Tibial nerve (tissue), 4 donors: ENCODE measurements at regions not wholly inside any gene's neighbourhood (a gene's known extent, or its start where the extent isn't known, plus 50 kb on each side); places are given as distances from the start of the nearest gene placed in this dataset.

Source experiments
- DNase-seq, 2 donors: peaks; one replicate each; pipeline ENCODE4 v3.0.0-alpha.2; 2019; ENCODE audit warnings: low spot score in 2 of 2
- H3K27ac ChIP-seq, 4 donors: fragments of 200-600 bp; sonication (generic) in 3 of 4; one replicate each; pipeline ENCODE4 v1.5.1; 2017 to 2019; ENCODE audit warnings: mild to moderate bottlenecking in 1 of 4
- H3K27me3 ChIP-seq, 2 donors: fragments of 200-600 bp; sonication (generic) in 1 of 2; one replicate each; pipeline versions ENCODE4 v1.5.1 to v1.6.0; 2017 to 2019
- H3K36me3 ChIP-seq, 3 donors: fragments of 200-600 bp; sonication (generic); one replicate each; pipeline ENCODE4 v1.5.1; 2018 to 2019
- H3K4me1 ChIP-seq, 4 donors: fragments of 200-600 bp; sonication (generic) in 3 of 4; one replicate each; pipeline ENCODE4 v1.5.1; 2017 to 2019
- H3K4me3 ChIP-seq, 4 donors: fragments of 200-600 bp; sonication (generic) in 3 of 4; one replicate each; pipeline ENCODE4 v1.5.1; 2017 to 2019; ENCODE audit warnings: mild to moderate bottlenecking in 1 of 4, moderate library complexity in 1 of 4
- H3K9me3 ChIP-seq, 4 donors: fragments of 200-600 bp; sonication (generic) in 3 of 4; one replicate each; pipeline ENCODE4 v1.5.1; 2017 to 2019
- EP300 ChIP-seq, 2 donors: sonication (generic); formaldehyde crosslinking; IDR thresholded peaks; one replicate each; pipeline ENCODE4 v1.6.1; 2017; ENCODE audit warnings: antibody characterized with exemption in 2 of 2, mild to moderate bottlenecking in 1 of 2
- POLR2A ChIP-seq, 2 donors: fragments of 450-650 bp; IDR thresholded peaks; one replicate each; pipeline ENCODE4 v1.6.1; 2017; ENCODE audit warnings: antibody characterized with exemption in 2 of 2, mild to moderate bottlenecking in 2 of 2, moderate library complexity in 2 of 2
- WGBS, 2 donors: methylation state at CpG; one replicate each; pipeline ENCODE4 v1.1.5; 2018; 5-methylcytosine and 5-hydroxymethylcytosine counted together
- TF ChIP-seq, protein P1 (sequence below), 5 experiments: fragments of 200-600 bp in 3 of 5; fragments of 450-650 bp in 2 of 5; sonication (generic) in 3 of 5; IDR thresholded peaks; one replicate each; pipeline ENCODE4 v1.5.1; 2016 to 2019; ENCODE audit warnings: antibody characterized with exemption in 5 of 5, mild to moderate bottlenecking in 3 of 5, moderate library complexity in 2 of 5

DNA sequence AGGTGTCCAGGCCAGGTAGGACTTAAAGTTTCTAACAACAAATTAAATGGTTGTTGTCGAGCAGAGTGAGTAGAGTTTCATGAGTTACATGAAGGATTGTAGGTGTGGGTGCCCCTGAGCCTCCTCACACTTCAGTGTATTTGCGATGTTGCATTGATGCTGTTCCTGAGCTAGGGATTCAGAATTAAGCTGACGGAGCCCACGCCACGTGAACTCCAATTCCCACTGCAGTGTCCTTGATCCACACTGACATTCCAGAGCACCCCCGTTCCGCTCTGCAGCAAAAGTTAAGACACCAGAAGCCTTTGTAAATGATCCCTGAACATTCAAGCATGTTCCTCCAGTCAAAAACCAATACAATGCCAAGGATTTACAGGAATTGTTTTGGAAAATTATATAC lies 78.8 kb upstream of the SEC61G start:
- no peaks in the 10 kb centered on the region for H3K9me3 ChIP-seq
- H3K36me3 ChIP-seq: no peaks in the 10 kb centered on the region
- H3K27me3 ChIP-seq: no peaks in the 10 kb centered on the region
- WGBS, 2 donors: 76 to 84% methylated on average over 7 of the region's 7 CpGs
- no peak for TF ChIP-seq EP300 (IDR thresholded peaks at IDR 0.05)
- TF ChIP-seq POLR2A (IDR thresholded peaks at IDR 0.05): no peak
- TF ChIP-seq, protein P1, sequence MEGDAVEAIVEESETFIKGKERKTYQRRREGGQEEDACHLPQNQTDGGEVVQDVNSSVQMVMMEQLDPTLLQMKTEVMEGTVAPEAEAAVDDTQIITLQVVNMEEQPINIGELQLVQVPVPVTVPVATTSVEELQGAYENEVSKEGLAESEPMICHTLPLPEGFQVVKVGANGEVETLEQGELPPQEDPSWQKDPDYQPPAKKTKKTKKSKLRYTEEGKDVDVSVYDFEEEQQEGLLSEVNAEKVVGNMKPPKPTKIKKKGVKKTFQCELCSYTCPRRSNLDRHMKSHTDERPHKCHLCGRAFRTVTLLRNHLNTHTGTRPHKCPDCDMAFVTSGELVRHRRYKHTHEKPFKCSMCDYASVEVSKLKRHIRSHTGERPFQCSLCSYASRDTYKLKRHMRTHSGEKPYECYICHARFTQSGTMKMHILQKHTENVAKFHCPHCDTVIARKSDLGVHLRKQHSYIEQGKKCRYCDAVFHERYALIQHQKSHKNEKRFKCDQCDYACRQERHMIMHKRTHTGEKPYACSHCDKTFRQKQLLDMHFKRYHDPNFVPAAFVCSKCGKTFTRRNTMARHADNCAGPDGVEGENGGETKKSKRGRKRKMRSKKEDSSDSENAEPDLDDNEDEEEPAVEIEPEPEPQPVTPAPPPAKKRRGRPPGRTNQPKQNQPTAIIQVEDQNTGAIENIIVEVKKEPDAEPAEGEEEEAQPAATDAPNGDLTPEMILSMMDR (IDR thresholded peaks at IDR 0.05): no peak
- no peak for DNase-seq
- no peak overlapping the region for H3K4me3 ChIP-seq
- peak overlapping the region in 2 of 4 donors; percentile 64 to 82 for H3K27ac ChIP-seq
- peaks cover 0 to 43% (median 4%) of the 10 kb centered on the region in 4 donors for H3K4me1 ChIP-seq

- no peak for DNase-seq
- Histone ChIP-seq H3K27ac (peak overlapping the region in 2 of 4 donors; percentile 64 to 82), H3K27me3 (no peaks in the 10 kb centered on the region), H3K9me3 (no peaks in the 10 kb centered on the region), H3K36me3 (no peaks in the 10 kb centered on the region), H3K4me1 (peaks cover 0 to 43% (median 4%) of the 10 kb centered on the region in 4 donors), H3K4me3 (no peak overlapping the region)
- 62 to 68% methylated on average over 6 of the region's 6 CpGs for WGBS, 2 donors
- TF ChIP-seq EP300 (IDR thresholded peaks at IDR 0.05): no peak
- TF ChIP-seq, protein P1 (IDR thresholded peaks at IDR 0.05): no peak
- TF ChIP-seq POLR2A (IDR thresholded peaks at IDR 0.05): no peak
Measured at GRCh38 chr7:54838175-54838910, 79.3 kb upstream of the SEC61G start.

GRCh38 chr7:54839575-54840213 lies 80.7 kb upstream of the SEC61G start:
- peak; percentile 52 to 65 for DNase-seq

GRCh38 chr7:54841772-54842697 lies 83.0 kb upstream of the SEC61G start:
- Histone ChIP-seq H3K27me3 (no peaks in the 10 kb centered on the region), H3K9me3 (no peaks in the 10 kb centered on the region), H3K4me3 (no peak overlapping the region), H3K27ac (no peak overlapping the region), H3K36me3 (no peaks in the 10 kb centered on the region), H3K4me1 (peaks cover 0 to 40% (median 4%) of the 10 kb centered on the region in 4 donors)
- DNase-seq: no peak
- TF ChIP-seq, protein P1 (IDR thresholded peaks at IDR 0.05): no peak
- TF ChIP-seq EP300 (IDR thresholded peaks at IDR 0.05): no peak
- no peak for TF ChIP-seq POLR2A (IDR thresholded peaks at IDR 0.05)
- whole genome bisulfite sequencing, 2 donors: 12 to 18% methylated on average over 8 of the region's 8 CpGs

More at GRCh38 chr7:54839575-54840213, 80.7 kb upstream of the SEC61G start:
- Histone ChIP-seq H3K27ac (no peak overlapping the region), H3K27me3 (no peaks in the 10 kb centered on the region), H3K4me3 (no peak overlapping the region), H3K9me3 (no peaks in the 10 kb centered on the region), H3K36me3 (no peaks in the 10 kb centered on the region), H3K4me1 (peaks cover 0 to 43% (median 4%) of the 10 kb centered on the region in 4 donors)
- 48 to 58% methylated on average over 9 of the region's 9 CpGs for WGBS, 2 donors
- TF ChIP-seq, protein P1 (IDR thresholded peaks at IDR 0.05): peak; percentile 14 to 70 (median 25)
- TF ChIP-seq POLR2A (IDR thresholded peaks at IDR 0.05) (no peak), EP300 (IDR thresholded peaks at IDR 0.05) (peak in 1 of 2 donors; percentile 40)
